ENCODE measurements at regions not wholly inside any gene's neighbourhood (a gene's known extent, or its start where the extent isn't known, plus 50 kb on each side); places are given as distances from the start of the nearest gene placed in this dataset.

DNA sequence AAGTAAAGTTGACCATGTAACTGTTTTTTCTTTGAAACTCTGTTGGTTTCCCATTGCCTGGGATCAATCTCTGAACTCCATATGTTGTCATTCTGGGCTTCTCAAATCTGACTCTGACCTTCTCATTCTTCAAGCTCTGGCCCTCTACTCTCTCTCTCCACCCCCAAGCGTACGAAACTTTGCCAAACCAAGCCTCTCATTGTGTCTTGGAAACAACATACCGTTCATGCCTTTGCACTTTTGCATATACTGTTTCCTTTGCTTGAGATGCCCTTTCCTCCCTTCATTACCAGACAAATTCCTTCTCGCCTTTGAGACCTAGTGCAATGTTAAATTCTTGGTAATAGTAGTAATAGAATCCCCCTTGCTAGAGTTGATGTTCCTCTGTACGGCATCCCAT lies 113.7 kb downstream of the OLFM4 start:
- H3K36me3 ChIP-seq: no peaks in the 10 kb centered on the region
- DNase-seq (no peak), ATAC-seq (no peak)
- peaks cover 0 to 8% (median 0%) of the 10 kb centered on the region in 9 donors for H3K4me1 ChIP-seq
- TF ChIP-seq, protein P1, sequence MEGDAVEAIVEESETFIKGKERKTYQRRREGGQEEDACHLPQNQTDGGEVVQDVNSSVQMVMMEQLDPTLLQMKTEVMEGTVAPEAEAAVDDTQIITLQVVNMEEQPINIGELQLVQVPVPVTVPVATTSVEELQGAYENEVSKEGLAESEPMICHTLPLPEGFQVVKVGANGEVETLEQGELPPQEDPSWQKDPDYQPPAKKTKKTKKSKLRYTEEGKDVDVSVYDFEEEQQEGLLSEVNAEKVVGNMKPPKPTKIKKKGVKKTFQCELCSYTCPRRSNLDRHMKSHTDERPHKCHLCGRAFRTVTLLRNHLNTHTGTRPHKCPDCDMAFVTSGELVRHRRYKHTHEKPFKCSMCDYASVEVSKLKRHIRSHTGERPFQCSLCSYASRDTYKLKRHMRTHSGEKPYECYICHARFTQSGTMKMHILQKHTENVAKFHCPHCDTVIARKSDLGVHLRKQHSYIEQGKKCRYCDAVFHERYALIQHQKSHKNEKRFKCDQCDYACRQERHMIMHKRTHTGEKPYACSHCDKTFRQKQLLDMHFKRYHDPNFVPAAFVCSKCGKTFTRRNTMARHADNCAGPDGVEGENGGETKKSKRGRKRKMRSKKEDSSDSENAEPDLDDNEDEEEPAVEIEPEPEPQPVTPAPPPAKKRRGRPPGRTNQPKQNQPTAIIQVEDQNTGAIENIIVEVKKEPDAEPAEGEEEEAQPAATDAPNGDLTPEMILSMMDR (IDR thresholded peaks at IDR 0.05): no peak
- 71 to 81% methylated on average over 5 of the region's 5 CpGs for WGBS, 2 donors
- H3K27ac ChIP-seq: no peak overlapping the region
- H3K27me3 ChIP-seq: peaks cover 0 to 67% (median 7%) of the 10 kb centered on the region in 7 donors
- H3K9me3 ChIP-seq: no peaks in the 10 kb centered on the region
- intact Hi-C loops (cut with DNase I): loop anchor here in 1 of 10 donors (10.0 kb wide), 1 partner anchor 178 kb away; no protein-coding TSS in a partner anchor
- no peak overlapping the region for H3K4me3 ChIP-seq

DNA sequence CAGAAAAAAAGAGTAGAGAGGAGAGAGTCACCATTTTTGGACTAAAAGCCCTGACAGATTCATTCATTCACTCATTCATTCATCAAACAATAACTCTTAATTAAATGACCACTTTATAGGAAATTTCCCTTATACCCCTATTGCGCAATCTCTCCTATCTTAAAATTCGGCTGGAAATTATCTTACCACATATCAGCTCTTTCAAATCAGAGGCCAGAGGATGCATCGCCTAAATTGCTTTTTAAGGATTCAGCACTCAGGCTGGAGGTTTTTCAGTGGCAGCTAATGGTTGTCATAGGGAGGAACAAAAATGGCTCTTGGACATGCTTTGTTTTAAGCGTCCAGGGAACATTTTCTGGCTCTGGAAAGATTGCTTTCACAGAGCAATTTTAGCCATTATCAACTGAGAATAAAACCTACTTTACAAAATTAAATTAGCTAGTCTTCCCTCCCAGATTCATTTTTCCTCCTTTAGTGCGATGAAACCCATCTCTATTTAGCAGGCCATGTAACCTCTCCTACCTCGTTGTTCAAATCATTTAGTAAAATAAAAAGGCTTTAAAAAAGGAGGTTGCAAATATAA lies 115.2 kb downstream of the OLFM4 start:
- H3K36me3 ChIP-seq: no peaks in the 10 kb centered on the region
- H3K9me3 ChIP-seq: no peaks in the 10 kb centered on the region
- H3K4me3 ChIP-seq: no peak overlapping the region
- DNase-seq (no peak), ATAC-seq (no peak)
- peaks cover 0 to 55% (median 7%) of the 10 kb centered on the region in 7 donors for H3K27me3 ChIP-seq
- H3K27ac ChIP-seq: no peak overlapping the region
- H3K4me1 ChIP-seq: peaks cover 0 to 2% (median 0%) of the 10 kb centered on the region in 9 donors
- WGBS, 2 donors: 68 to 76% methylated on average over 6 of the region's 6 CpGs
- intact Hi-C loops (cut with DNase I): loop anchor here in 1 of 10 donors (10.0 kb wide), 1 partner anchor 179 kb away; no protein-coding TSS in a partner anchor
- TF ChIP-seq, protein P1 (IDR thresholded peaks at IDR 0.05): no peak

DNA sequence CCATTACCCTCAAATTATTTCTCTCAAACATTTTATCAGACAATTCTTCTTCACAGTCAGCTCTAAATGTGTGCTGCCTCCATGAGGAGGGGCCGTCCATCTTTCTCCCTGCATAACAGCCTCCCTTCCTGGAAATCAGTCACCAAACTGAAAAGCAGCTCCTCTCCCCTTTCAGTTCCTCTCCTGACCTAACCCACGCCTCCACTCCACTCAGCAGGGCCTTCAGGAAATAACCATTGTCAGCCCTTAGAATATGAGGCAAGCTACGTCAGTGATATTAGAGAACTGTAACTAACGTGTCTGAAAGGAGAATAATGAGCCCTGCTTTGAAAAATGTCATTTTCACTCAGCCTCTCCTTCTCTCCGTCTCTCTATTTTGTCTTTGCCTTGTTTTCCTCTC lies 116.2 kb downstream of the OLFM4 start:
- intact Hi-C loops (cut with DNase I): loop anchor here in 1 of 10 donors (10.0 kb wide), 1 partner anchor 180 kb away; no protein-coding TSS in a partner anchor
- H3K4me3 ChIP-seq: no peak overlapping the region
- no peaks in the 10 kb centered on the region for H3K36me3 ChIP-seq
- ATAC-seq (no peak), DNase-seq (no peak)
- H3K9me3 ChIP-seq: no peaks in the 10 kb centered on the region
- no peaks in the 10 kb centered on the region for H3K4me1 ChIP-seq
- WGBS, 2 donors: 57 to 66% methylated on average over 5 of the region's 5 CpGs
- TF ChIP-seq, protein P1 (IDR thresholded peaks at IDR 0.05): no peak
- no peak overlapping the region for H3K27ac ChIP-seq
- H3K27me3 ChIP-seq: peaks cover 0 to 55% (median 7%) of the 10 kb centered on the region in 7 donors

DNA sequence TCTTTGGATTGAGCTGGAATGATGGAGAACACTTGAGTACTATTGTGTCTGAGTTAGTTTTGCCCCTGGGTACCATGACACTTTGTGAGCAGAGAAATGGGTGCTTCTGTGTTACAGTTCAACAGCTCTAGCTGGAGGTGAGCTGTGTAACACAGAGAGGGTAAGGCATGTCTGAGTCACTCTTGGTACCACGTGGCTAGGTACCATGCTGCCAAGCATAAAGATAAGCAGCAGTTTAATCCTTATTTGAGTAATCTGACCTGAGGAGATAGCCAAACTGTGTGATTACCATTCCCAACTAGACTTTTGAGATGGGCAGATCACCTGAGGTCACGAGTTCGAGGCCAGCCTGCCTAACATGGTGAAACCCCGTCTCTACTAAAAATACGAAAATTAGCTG lies 122.0 kb downstream of the OLFM4 start:
- intact Hi-C loops (cut with DNase I): loop anchor here in 5 of 10 donors (5.0 to 10.0 kb wide), 2 partner anchors 183 to 186 kb away; no protein-coding TSS in a partner anchor
- H3K36me3 ChIP-seq: no peaks in the 10 kb centered on the region
- WGBS, 2 donors: 80 to 81% methylated on average over 5 of the region's 5 CpGs
- H3K4me3 ChIP-seq: no peak overlapping the region
- TF ChIP-seq, protein P1 (IDR thresholded peaks at IDR 0.05): no peak
- H3K27ac ChIP-seq: no peak overlapping the region
- ATAC-seq (no peak), DNase-seq (no peak)
- no peaks in the 10 kb centered on the region for H3K9me3 ChIP-seq
- H3K27me3 ChIP-seq: peaks cover 0 to 32% (median 8%) of the 10 kb centered on the region in 7 donors
- H3K4me1 ChIP-seq: no peaks in the 10 kb centered on the region
